B cell (primary cell): ENCODE measurements at regions not wholly inside any gene's neighbourhood (a gene's known extent, or its start where the extent isn't known, plus 50 kb on each side); places are given as distances from the start of the nearest gene placed in this dataset.

Source experiments
- CTCF ChIP-seq: fragments of 200-600 bp; IDR thresholded peaks from one replicate; pipeline ENCODE4 v1.8.0; 2022; ENCODE audit warnings: antibody characterized with exemption, mild to moderate bottlenecking
- EZH2 ChIP-seq: IDR thresholded peaks from 2 replicates; pipeline ENCODE4 v1.6.1; 2012; ENCODE audit warnings: borderline replicate concordance, low read depth, mild to moderate bottlenecking, moderate library complexity, low read length; ENCODE audit not compliant: insufficient read depth, poor library complexity, severe bottlenecking

DNA sequence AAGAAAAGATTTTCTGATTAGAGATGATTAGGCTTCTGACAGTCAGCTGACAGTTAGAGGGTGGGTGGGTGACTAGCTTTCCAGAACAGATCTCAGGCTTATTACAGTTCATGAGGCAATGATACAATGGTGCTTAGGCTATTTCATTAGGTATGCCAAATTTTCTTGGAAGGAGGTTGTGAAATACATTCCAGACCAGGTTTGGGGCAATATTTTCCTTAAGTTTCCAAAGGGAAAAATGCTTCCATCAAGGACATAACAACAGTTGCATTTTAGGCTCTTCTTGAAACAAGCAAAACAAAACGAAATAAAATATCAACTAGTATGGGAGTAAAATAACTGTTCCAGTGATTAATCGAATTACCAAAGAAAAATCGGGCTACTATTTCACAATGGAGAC is 59.3 kb upstream of the CNTN1 start:
- no peak for TF ChIP-seq CTCF
- TF ChIP-seq EZH2 = no peak
